ENCODE measurements at regions not wholly inside any gene's neighbourhood (a gene's known extent, or its start where the extent isn't known, plus 50 kb on each side); places are given as distances from the start of the nearest gene placed in this dataset.

DNA sequence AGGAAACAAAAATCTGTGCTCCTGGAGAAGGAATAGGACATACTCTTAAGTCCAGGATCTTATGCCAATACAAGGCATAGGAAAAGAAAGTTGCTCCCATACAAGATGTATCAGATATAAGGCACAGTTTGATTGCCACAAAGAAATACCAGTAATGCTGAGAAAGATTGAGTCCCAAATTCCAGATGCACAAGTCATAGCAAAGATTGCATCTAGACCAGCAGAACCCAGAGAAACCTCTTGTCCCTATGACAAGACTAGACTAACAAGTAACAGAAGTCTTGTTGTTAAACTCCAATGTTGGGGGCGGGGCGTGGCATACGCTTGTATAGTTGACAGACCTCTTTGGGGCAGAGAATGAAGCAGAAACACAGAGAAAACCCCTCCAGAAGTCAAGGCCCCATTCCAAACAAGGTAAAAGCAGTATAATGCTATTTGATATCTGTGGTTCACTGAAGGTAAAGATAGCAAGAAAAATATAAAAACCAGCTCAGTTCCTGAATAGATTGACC is 671.5 kb upstream of the GRIA3 start:
- in situ Hi-C loops (cut with MboI; ENCODE audit: low sequenced_read_pairs): no loop called here

DNA sequence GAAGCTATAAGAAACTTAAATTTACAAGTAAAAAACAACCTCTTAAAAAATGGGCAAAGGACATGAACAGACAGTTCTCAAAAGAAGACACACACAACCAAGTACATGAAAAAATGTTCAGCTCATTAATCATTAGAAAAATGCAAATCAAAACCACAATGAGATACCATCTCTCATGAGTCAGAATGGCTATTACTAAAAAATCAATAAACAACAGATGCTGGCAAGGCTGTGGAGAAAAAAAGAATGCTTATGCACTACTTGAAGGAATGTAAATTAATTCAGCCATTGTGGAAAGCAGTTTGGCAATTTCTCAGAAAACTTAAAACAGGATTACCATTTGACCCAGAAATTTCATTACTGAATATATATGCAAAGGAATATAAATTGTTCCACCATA is 666.3 kb upstream of the GRIA3 start:
- no peak for DNase-seq (ENCODE audit: low spot score in 2 of 2)
- Histone ChIP-seq H3K36me3 (replicated peaks) (no peaks in the 10 kb centered on the region), H3K4me1 (no peaks in the 10 kb centered on the region), H3K27me3 (ENCODE audit: low read depth) (no peaks in the 10 kb centered on the region), H3K9me3 (no peaks in the 10 kb centered on the region), H3K4me3 (no peak overlapping the region)
- in situ Hi-C loops (cut with MboI; ENCODE audit: low sequenced_read_pairs): no loop called here

More for the DNA sequence above, 671.5 kb upstream of the GRIA3 start:
- Histone ChIP-seq H3K4me1 (no peaks in the 10 kb centered on the region), H3K9me3 (no peaks in the 10 kb centered on the region), H3K4me3 (no peak overlapping the region), H3K36me3 (replicated peaks) (no peaks in the 10 kb centered on the region), H3K27me3 (ENCODE audit: low read depth) (no peaks in the 10 kb centered on the region)
- no peak for DNase-seq (ENCODE audit: low spot score in 2 of 2)

DNA sequence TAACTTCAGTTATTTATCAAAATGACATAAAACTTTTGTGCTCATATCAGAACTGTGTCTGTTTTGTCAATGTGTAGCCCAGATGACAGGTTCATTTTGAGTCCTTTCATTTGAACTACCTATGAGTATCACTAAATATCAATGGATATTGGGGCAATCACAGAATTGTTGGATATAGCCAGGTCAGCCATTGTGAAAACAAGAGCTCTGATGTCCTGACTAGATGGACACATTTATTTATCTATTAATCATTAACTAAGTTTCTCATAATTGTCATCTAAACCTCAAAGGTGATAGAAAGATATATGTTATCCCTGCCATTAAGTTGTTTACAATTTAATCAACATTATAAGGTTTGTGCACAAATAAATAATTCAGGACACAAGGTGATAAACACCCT is 638.3 kb upstream of the GRIA3 start:
- no peak overlapping the region for H3K4me3 ChIP-seq
- H3K9me3 ChIP-seq: no peaks in the 10 kb centered on the region
- H3K36me3 ChIP-seq (replicated peaks): no peaks in the 10 kb centered on the region
- in situ Hi-C loops (cut with MboI; ENCODE audit: low sequenced_read_pairs): no loop called here
- no peaks in the 10 kb centered on the region for H3K27me3 ChIP-seq (ENCODE audit: low read depth)
- H3K4me1 ChIP-seq: no peaks in the 10 kb centered on the region
- no peak for DNase-seq (ENCODE audit: low spot score in 2 of 2)

DNA sequence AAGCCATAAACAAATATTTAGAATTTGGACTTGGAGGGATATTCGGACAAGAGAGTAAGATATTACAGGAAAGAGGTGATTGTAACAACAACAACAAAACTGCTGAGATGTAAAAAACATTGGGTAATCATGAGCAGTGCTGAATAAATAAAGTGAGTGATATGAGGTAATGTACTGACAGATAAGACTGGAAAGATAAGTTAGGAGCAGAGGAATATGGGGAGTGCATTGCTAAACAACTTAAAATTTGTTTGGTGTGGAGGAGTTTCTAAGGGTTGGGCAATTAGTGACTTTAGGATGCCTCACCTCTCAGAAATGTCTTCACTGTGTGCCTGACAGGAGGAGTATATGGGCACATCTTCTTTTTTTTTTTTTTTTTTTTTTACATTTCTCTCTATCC is 637.8 kb upstream of the GRIA3 start:
- no peak overlapping the region for H3K4me3 ChIP-seq
- in situ Hi-C loops (cut with MboI; ENCODE audit: low sequenced_read_pairs): no loop called here
- no peaks in the 10 kb centered on the region for H3K27me3 ChIP-seq (ENCODE audit: low read depth)
- H3K4me1 ChIP-seq: no peaks in the 10 kb centered on the region
- no peaks in the 10 kb centered on the region for H3K9me3 ChIP-seq
- no peaks in the 10 kb centered on the region for H3K36me3 ChIP-seq (replicated peaks)
- DNase-seq (ENCODE audit: low spot score in 2 of 2): no peak

DNA sequence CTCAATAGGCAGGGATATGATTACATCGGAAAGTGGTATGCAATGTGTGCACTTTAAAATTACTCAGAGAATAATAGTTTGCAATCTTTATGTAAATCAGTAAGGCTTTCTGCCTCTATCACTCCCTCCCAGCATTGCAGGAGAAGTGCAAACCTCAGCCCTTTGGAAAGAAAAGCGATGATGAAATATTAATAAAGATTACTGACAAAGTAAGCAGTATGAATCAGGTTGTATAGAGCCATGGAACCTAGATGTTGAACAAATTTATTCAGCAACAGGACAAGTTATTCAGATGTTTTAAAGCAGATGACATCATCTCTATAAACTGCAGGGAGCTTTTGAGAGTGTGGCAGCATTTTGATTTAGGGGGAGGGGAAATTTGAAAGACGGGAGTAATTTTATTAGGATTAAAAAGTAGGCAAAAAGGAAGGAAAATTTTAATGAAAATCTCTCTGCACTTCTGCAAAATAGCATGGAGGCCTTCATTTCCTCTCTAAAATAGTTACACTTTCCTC is 631.7 kb upstream of the GRIA3 start:
- Histone ChIP-seq H3K9me3 (no peaks in the 10 kb centered on the region), H3K4me1 (no peaks in the 10 kb centered on the region), H3K36me3 (replicated peaks) (no peaks in the 10 kb centered on the region), H3K27me3 (ENCODE audit: low read depth) (no peaks in the 10 kb centered on the region), H3K4me3 (no peak overlapping the region)
- no peak for DNase-seq (ENCODE audit: low spot score in 2 of 2)
- in situ Hi-C loops (cut with MboI; ENCODE audit: low sequenced_read_pairs): no loop called here

DNA sequence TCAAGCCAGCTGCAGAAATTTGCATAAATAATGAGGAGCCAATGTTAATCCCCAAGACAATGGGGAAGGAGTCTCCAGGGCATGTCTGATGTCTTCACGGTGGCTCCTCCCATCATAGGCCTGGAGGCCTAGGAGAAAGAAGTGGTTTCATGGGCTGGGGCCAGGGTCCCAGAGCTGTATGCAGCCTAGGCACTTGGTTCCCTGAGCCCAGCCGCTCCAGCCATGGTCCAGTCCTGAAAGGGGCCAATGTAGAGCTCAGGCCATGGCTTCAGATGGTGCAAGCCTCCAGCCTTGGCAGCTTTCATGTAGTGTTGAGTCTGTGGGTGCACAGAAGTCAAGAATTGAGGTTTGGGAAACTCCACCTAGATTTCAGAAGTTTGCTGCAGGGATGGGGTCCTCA is 628.2 kb upstream of the GRIA3 start:
- Histone ChIP-seq H3K9me3 (no peaks in the 10 kb centered on the region), H3K36me3 (replicated peaks) (no peaks in the 10 kb centered on the region), H3K4me1 (no peaks in the 10 kb centered on the region), H3K4me3 (no peak overlapping the region), H3K27me3 (ENCODE audit: low read depth) (no peaks in the 10 kb centered on the region)
- DNase-seq (ENCODE audit: low spot score in 2 of 2): no peak
- in situ Hi-C loops (cut with MboI; ENCODE audit: low sequenced_read_pairs): no loop called here

DNA sequence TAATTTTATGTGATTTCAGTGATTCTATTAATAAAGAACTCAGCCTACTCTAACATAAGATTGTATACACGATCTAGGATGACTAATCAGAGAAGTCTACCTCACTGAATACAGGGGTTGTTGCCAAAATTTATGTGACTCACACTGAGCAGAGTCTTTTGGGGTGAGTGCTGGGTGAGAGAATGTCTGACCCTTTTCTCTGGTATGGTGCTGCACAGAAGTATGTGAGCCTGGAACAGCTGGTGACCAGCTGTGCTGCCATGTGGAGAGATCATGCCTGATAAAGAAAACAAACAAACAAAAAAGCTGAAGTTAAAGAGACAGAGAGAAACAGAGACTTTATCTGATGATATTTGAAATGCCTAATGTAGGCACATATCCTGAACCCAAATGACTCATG is 618.1 kb upstream of the GRIA3 start:
- no peaks in the 10 kb centered on the region for H3K27me3 ChIP-seq (ENCODE audit: low read depth)
- no peak for DNase-seq (ENCODE audit: low spot score in 2 of 2)
- no peak overlapping the region for H3K4me3 ChIP-seq
- H3K4me1 ChIP-seq: no peaks in the 10 kb centered on the region
- in situ Hi-C loops (cut with MboI; ENCODE audit: low sequenced_read_pairs): no loop called here
- no peaks in the 10 kb centered on the region for H3K36me3 ChIP-seq (replicated peaks)
- no peaks in the 10 kb centered on the region for H3K9me3 ChIP-seq

DNA sequence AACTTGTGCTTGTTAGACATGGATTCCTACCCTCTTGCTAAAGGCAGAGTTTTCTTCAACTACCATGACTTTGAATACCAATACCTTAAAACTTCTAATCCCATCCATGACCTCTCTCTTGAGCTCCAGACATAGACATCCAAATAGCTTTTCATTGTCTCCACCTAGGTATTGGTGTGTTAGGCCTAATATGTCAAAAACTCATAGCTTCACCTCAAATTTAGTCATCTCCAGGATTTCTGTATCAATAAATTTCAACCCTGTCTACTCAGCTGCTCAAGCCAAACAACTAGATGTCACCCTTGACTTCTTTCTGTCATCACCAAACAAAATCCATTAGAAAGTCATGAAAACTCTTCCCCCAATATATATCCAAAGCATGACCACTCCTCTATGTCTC is 617.7 kb upstream of the GRIA3 start:
- no peak overlapping the region for H3K4me3 ChIP-seq
- no peaks in the 10 kb centered on the region for H3K4me1 ChIP-seq
- in situ Hi-C loops (cut with MboI; ENCODE audit: low sequenced_read_pairs): no loop called here
- DNase-seq (ENCODE audit: low spot score in 2 of 2): no peak
- no peaks in the 10 kb centered on the region for H3K27me3 ChIP-seq (ENCODE audit: low read depth)
- no peaks in the 10 kb centered on the region for H3K9me3 ChIP-seq
- no peaks in the 10 kb centered on the region for H3K36me3 ChIP-seq (replicated peaks)

DNA sequence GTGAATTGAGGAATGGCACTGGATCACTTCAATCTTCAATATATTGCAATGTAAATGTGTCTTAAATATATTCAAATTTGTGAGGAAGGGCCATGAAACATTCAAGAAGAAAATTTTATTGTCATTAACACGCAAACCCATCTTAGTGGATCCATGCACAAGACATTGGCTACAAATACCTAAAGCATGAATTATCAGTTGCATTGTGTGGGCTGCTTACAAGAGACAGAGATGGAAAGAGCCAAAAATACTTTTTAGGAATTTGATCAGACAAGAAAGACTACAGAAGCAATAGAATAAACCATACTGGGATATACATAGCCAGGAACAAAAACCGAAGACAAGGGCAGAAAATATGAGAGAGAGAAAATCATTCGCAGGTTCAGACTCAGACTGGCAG is 616.2 kb upstream of the GRIA3 start:
- H3K27me3 ChIP-seq (ENCODE audit: low read depth): no peaks in the 10 kb centered on the region
- in situ Hi-C loops (cut with MboI; ENCODE audit: low sequenced_read_pairs): no loop called here
- no peaks in the 10 kb centered on the region for H3K36me3 ChIP-seq (replicated peaks)
- H3K9me3 ChIP-seq: no peaks in the 10 kb centered on the region
- H3K4me3 ChIP-seq: no peak overlapping the region
- DNase-seq (ENCODE audit: low spot score in 2 of 2): no peak
- H3K4me1 ChIP-seq: no peaks in the 10 kb centered on the region

DNA sequence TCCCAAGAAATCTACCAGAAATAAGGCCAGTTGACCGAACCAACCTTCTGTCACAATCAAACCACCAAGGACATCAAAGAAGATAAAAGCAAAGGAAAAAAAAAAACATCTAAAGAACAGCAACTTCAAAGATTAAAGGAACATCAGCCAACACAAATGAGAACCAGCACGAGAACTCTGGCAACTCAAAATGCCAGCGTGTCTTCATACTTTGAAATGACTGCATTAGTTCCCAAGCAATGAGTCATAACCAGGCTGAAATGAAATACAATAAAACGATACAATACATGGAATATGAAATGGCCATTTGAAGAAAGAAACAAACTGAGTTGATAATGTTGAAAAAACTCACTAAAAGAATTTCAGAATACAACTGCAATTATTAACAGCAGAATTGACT is 611.6 kb upstream of the GRIA3 start:
- H3K27me3 ChIP-seq (ENCODE audit: low read depth): no peaks in the 10 kb centered on the region
- in situ Hi-C loops (cut with MboI; ENCODE audit: low sequenced_read_pairs): no loop called here
- DNase-seq (ENCODE audit: low spot score in 2 of 2): no peak
- no peaks in the 10 kb centered on the region for H3K36me3 ChIP-seq (replicated peaks)
- H3K9me3 ChIP-seq: no peaks in the 10 kb centered on the region
- no peaks in the 10 kb centered on the region for H3K4me1 ChIP-seq
- no peak overlapping the region for H3K4me3 ChIP-seq

DNA sequence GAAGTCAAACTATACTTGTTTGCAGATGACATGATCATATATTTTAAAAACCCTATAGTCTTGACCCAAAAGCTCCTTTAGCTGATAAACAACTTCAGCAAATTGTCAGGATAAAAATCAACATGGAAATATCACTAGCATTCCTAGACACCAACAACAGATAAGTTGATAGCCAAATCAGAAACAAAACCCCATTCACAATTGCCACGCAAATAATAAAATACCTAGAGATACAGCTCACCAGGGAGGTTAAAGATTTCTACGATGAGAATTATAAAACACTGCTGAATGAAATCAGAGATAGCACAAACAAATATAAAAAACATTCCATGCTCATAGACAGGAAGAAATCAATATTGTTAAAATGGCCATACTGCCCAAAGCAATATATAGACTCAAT is 605.0 kb upstream of the GRIA3 start:
- H3K36me3 ChIP-seq (replicated peaks): no peaks in the 10 kb centered on the region
- no peak for DNase-seq (ENCODE audit: low spot score in 2 of 2)
- H3K4me3 ChIP-seq: no peak overlapping the region
- no peaks in the 10 kb centered on the region for H3K9me3 ChIP-seq
- no peaks in the 10 kb centered on the region for H3K27me3 ChIP-seq (ENCODE audit: low read depth)
- in situ Hi-C loops (cut with MboI; ENCODE audit: low sequenced_read_pairs): no loop called here
- H3K4me1 ChIP-seq: no peaks in the 10 kb centered on the region

DNA sequence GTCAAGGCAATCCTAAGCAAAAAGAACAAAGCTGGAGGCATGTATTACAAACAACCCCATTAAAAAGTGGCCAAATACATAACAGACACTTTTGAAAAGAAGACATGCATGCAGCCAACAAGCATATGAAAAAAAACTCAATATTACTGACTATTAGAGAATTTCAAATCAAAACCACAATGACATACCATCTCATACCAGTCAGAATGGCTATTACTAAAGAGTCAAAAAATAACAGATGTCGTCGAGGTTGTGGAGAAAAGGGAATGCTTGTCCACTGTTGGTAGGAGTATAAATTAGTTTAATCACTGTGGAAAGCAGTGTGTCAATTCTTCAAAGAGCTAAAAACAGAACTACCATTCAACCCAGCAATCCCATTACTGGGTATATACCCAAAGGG is 604.6 kb upstream of the GRIA3 start:
- no peak for DNase-seq (ENCODE audit: low spot score in 2 of 2)
- H3K27me3 ChIP-seq (ENCODE audit: low read depth): no peaks in the 10 kb centered on the region
- in situ Hi-C loops (cut with MboI; ENCODE audit: low sequenced_read_pairs): no loop called here

DNA sequence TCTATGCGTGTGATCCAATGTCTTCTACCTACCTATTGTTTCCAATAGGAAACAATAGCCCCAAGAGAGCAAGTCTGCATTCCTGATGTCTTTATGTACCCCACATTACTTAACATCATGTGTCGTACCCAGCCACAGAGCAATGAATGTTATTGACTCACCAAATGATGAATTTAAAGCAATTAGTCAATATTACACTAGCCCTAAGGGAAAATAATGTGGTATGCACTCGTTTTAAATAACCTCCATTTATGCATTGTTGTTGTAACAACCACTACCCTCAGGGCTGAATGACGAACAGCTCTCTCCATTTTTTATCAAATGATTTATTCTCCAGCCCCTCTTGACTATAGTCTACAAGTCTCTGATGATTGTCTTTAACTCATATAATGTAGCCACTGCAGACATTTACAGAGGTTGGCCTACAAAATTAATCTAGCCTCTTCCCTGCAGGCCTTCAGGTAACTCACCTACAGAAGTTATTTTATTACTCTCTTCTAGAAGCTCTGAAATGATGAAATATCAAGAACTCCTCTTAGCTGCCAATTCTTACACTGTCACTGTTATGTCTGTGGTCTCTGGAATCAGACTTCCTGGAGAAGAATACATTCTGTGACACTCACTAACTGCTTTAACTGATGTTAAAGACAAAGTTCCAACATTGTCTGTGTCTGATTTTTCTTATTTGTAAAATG is 601.7 kb upstream of the GRIA3 start:
- Histone ChIP-seq H3K4me1 (no peaks in the 10 kb centered on the region), H3K27me3 (ENCODE audit: low read depth) (no peaks in the 10 kb centered on the region), H3K9me3 (no peaks in the 10 kb centered on the region), H3K4me3 (no peak overlapping the region), H3K36me3 (replicated peaks) (no peaks in the 10 kb centered on the region)
- DNase-seq (ENCODE audit: low spot score in 2 of 2): no peak
- in situ Hi-C loops (cut with MboI; ENCODE audit: low sequenced_read_pairs): no loop called here

More for the DNA sequence above, 604.6 kb upstream of the GRIA3 start:
- no peaks in the 10 kb centered on the region for H3K4me1 ChIP-seq
- H3K9me3 ChIP-seq: no peaks in the 10 kb centered on the region
- no peak overlapping the region for H3K4me3 ChIP-seq
- no peaks in the 10 kb centered on the region for H3K36me3 ChIP-seq (replicated peaks)

DNA sequence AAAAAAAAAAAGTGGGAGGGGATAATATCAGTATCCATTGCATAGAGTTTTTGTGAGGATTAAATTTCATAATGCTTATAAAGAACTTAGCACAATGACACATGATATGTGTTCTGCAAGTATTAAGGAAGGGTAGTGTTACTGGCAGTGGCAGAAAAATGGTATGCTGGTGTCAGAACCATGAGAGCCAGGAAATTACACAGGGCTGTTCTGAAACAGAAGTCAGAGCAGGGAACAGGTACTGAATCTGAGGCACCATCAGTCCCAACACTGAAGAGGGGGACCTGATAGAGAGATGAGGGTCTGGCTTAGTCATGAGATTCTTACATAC is 601.1 kb upstream of the GRIA3 start:
- no peaks in the 10 kb centered on the region for H3K4me1 ChIP-seq
- DNase-seq (ENCODE audit: low spot score in 2 of 2): no peak
- in situ Hi-C loops (cut with MboI; ENCODE audit: low sequenced_read_pairs): no loop called here
- no peaks in the 10 kb centered on the region for H3K9me3 ChIP-seq
- no peak overlapping the region for H3K4me3 ChIP-seq
- no peaks in the 10 kb centered on the region for H3K27me3 ChIP-seq (ENCODE audit: low read depth)
- H3K36me3 ChIP-seq (replicated peaks): no peaks in the 10 kb centered on the region

DNA sequence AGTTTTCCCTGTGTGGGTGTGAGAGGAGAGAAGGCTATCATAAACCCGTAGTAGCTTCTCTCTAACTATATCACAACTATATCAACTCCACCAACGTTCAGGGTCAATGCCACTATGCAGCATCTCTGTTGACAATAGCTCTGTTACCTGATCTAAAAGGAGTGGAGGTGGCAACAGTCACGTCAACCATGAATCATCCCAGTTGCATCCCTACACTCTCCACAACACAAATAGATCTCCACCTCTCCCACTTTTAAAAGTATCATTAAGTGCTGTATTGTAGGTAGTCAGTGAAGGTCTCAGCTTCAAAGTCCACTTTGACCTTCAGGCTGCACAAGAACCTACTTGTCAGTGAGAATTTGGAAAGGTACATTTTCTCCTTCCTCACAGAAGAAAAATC is 600.5 kb upstream of the GRIA3 start:
- no peaks in the 10 kb centered on the region for H3K27me3 ChIP-seq (ENCODE audit: low read depth)
- no peaks in the 10 kb centered on the region for H3K4me1 ChIP-seq
- H3K4me3 ChIP-seq: no peak overlapping the region
- in situ Hi-C loops (cut with MboI; ENCODE audit: low sequenced_read_pairs): no loop called here
- no peaks in the 10 kb centered on the region for H3K36me3 ChIP-seq (replicated peaks)
- no peak for DNase-seq (ENCODE audit: low spot score in 2 of 2)
- H3K9me3 ChIP-seq: no peaks in the 10 kb centered on the region

All from HAP-1 (cell line).